Activated T-helper 1 cell treated with Interleukin-2 at 50 U/mL for 16 hours (primary cell): ENCODE measurements at regions not wholly inside any gene's neighbourhood (a gene's known extent, or its start where the extent isn't known, plus 50 kb on each side); places are given as distances from the start of the nearest gene placed in this dataset.

Experiments
- DNase-seq: peaks from one replicate; pipeline ENCODE4 v3.0.0-alpha.2; 2020; ENCODE audit warnings: low read depth

DNA sequence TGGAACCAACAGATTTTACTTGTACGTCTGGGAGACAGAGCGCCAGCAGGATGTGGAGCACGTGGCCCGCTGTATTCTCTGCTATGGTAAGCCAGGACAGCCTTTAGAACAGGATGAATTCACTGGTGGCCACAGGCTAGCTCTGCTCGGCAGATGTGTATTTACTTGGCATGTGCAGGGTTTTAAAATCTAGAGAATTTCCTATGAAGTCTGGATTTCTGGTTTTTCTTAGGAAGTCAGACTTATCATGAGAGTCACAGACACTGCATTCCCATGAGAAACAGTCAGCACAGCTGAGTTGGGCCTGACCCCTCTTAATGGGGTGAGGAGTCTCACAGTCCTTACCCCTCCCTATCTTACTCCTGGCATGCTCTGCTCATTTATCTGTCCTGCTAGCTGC, 84.6 kb upstream of the COL6A5 start:
- no peak for DNase-seq

DNA sequence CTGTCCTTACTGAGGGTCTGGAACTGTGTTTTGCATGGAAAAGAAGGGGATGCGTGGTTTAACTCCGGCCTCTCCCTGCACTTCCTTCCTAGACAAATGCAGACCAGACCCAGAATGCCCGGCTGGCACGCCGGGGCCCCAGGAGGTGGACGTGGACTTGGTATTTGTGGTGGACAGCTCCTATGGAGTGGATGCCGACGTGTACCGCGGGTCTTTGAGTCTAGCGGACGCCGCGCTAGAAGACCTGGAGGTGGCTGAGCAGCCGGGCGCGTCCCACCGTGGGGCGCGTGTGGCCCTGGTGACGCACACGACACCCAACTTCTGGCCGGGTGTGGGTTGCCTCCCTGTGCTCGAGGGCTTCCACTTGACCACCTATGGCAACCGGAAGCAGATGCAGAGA, 81.8 kb upstream of the COL6A5 start:
- no peak for DNase-seq

DNA sequence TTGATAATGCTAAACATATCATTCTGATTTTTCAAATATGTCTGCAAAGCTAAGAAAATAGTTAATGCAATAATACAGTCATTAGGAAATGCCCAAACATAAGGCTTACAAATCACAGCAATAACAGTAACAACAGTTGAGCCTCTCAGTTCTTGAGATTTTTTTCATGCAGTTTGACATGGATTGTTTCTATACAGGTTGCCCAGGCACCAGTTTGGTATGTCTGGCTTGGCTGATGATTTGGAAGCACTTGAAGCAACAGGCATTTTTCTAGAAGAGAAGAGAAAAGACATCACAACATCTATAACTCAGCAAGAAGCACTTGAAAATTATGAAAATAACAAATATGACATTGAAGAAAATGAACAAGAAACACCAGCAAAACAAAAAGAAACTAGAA, 78.7 kb upstream of the COL6A5 start:
- no peak for DNase-seq

DNA sequence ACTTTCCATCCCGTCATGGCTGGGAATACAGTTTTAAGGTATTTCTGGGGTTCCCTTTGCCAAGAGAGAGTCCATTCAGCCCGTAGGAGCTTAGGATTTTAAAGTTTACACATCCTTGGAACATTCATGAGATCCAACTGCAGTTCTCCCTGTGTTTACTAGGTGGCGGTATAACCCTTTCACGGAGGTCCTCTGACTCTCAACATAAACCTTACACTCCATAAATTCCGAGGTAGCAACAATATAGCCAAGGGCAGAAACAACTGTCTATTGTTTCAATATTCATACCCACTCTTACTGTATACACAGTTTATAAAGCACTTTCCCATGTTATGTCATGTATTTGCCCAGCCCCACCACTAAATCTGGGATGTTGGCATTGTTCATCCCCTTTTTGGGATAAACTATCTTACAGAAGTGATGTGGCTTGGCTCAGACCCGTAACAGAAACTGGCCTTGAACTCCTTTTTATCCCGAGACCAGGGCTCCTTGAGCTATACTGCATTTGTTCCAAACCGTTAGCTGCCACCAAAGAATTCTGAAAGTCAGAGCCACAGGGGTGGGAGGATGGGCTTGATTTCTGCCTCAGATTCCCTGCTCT, 69.2 kb upstream of the COL6A5 start:
- no peak for DNase-seq

DNA sequence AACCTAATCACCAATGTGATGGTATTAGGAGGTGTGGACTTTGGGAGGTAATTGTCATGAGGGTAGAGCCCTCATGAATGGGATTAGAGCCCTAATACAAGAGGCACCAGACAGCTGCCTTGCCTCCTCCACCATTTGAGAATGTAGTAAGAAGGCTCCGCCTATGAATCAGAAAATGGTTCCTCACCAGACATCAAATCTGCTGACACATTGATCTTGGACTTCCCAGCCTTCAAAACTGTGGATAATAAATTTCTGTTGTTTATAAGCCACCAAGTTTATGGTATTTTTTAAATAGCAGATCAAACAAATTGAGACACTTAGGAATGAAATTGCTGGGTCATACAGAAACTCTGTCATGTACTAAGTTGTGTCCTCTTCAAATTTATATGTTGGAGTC, 56.8 kb upstream of the COL6A5 start:
- DNase-seq, result no peak

DNA sequence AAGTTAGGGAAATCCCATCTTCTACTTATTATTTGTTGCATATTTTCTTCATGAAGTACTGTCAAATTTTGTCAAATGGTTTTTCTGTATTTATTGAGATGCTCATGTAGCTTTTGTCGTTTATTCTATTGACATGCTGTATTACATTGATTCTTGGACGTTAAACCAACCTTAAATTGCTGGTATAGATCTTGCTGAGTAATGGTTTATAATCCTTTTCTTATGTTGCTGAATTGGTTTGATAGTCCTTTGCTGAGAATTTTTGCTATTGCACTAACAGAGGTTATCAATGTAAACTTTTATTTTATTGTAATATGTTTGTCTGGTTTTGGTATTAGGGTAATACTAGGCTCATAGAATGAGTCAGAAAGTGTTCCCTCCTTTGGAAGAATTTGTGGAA, 54.3 kb upstream of the COL6A5 start:
- no peak for DNase-seq

DNA sequence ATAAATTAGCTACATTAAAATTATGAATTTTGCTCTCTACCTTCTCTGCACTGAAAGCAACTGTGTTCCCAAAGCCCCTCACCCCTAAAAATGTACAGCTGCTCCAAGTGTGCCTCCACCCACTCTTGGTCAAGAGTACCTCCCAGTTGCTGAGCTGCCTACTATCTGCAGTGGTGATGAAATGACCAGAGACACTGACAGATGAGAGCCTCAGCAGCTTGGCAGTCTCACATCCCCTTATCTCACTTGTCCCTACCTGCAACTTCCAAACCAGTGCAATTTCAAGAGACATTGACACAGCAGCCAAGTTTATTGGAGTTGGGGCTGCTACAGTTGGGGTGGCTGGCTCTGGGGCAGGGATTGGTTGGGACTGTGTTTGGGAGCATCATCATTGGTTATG, 52.2 kb upstream of the COL6A5 start:
- no peak for DNase-seq
